GM12872 (cell line): ENCODE measurements at regions not wholly inside any gene's neighbourhood (a gene's known extent, or its start where the extent isn't known, plus 50 kb on each side); places are given as distances from the start of the nearest gene placed in this dataset.

ENCODE experiments used
- TF ChIP-seq, protein P1 (sequence below): IDR thresholded peaks from 3 replicates; pipeline ENCODE4 v1.5.1; 2011; ENCODE audit warnings: low read depth, mild to moderate bottlenecking, low read length, moderate library complexity; ENCODE audit not compliant: insufficient read depth

DNA sequence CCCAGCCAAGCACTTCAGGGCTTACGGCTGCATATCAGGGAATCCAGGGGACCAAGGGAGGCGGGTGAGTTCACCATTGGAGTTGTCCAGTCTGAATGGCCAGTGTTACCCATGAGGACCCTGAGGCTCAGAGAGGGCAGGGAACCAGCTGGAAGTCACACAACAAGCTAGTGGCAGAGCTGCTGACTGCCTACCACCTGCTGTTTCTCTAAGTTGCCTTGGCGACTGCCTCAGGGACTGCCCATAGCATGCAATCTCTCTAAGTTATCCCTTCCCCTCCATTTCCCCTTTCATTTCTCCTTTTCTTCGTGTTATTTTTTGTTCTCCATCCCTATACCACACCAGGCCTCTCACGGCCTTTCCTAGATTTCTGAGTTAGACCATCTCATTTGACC, 71.8 kb upstream of the SIRPA start:
- TF ChIP-seq, protein P1, sequence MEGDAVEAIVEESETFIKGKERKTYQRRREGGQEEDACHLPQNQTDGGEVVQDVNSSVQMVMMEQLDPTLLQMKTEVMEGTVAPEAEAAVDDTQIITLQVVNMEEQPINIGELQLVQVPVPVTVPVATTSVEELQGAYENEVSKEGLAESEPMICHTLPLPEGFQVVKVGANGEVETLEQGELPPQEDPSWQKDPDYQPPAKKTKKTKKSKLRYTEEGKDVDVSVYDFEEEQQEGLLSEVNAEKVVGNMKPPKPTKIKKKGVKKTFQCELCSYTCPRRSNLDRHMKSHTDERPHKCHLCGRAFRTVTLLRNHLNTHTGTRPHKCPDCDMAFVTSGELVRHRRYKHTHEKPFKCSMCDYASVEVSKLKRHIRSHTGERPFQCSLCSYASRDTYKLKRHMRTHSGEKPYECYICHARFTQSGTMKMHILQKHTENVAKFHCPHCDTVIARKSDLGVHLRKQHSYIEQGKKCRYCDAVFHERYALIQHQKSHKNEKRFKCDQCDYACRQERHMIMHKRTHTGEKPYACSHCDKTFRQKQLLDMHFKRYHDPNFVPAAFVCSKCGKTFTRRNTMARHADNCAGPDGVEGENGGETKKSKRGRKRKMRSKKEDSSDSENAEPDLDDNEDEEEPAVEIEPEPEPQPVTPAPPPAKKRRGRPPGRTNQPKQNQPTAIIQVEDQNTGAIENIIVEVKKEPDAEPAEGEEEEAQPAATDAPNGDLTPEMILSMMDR = no peak

DNA sequence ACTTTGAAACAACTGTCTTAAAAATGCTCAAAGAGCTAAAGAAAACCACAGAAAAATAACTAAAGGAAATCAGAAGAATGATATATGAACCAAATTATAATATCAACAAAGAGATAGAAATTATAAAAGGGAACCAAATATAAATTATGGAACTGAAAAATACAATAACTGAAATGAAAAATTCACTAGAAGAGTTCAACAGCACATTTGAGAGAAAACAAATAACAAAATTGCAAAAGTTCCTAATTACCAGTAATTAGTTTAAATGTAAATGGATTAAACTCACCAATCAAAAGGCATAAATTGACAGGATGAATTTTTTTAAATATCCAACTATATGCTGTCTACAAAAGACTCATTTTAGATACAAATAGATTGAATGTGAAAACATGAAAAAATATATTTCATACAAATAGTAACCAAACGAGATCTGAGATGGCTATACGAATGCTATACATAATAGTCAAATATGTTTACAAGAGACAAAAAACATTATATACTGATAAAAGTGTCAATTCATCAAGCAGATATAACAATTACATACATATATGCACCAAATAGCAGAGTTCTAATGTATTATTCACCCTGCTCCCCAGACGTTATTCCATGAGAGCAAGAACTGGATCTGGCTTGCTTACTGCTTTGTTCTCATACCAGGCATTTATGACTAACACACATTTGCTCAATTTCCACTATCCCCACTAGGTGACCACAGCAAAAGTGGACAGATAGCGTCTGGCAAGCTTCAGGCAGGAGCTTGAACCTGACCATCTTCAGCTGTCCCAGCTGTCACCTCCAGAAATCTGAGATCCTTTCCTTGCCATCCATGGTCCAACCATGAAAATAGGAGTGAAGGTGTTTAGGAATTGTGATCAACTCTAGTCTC, 72.4 kb upstream of the SIRPA start:
- TF ChIP-seq, protein P1 = no peak

- TF ChIP-seq, protein P1 = no peak
Measured at GRCh38 chr20:1820138-1821079, 74.8 kb upstream of the SIRPA start.

DNA sequence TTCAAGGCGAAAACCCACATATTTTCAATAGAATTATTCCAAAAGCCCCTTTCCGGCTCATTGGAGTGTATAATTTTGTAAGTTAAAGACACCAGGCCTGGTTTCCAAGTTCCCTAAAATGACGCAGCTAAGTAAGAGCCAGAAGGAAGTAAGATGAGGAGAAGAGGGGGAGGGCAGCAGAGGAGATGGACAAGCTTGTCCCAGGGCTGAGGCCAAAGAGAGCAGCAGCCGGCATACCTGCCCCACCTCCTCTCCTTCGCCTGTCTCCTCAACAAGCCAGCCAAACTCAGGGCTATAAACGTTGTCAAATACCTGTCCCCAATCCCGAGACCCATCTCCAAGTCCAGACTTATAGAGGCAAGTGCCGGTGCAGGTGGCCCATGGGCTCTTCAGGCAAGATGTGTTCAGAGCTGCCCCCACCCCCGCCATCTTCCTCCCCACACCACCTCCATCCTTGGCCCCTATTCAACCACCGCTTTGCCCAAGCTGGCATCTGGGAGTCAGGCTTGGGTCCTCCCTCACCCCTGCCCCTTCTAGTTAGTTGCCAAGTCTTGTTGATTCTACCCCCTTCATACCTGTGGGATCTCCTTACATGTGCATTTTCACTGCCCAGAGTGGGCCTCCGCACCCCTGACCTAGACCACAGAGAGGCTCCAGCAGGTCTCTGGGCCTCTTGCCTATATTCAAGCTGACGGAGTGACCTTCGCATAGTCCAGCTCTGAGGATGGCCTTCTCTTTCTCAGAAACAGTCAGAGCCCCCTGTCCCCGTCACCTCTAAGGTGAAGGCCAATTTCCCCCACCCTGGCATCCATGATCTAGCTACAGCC, 75.7 kb upstream of the SIRPA start:
- TF ChIP-seq, protein P1 = no peak

DNA sequence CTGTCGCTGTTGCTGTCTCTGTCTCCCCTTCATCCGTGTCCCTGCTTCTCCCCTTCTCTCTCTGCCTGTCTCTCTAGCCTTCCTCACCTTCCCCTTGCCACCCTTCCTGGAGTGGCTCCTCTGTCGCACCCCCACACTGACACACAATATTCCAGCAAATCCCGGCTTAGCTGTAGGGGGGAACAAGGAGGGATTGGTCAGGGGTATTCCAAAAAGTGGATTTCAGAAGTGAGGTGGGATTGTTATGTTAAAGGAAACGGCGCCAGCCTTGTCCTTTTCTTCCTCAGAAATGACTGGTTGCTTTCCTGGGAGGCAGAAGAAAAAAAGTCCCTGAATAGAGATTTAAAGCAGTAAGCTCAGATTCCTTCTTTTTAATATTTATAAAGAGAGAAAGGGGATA, 76.3 kb upstream of the SIRPA start:
- TF ChIP-seq, protein P1 = no peak

DNA sequence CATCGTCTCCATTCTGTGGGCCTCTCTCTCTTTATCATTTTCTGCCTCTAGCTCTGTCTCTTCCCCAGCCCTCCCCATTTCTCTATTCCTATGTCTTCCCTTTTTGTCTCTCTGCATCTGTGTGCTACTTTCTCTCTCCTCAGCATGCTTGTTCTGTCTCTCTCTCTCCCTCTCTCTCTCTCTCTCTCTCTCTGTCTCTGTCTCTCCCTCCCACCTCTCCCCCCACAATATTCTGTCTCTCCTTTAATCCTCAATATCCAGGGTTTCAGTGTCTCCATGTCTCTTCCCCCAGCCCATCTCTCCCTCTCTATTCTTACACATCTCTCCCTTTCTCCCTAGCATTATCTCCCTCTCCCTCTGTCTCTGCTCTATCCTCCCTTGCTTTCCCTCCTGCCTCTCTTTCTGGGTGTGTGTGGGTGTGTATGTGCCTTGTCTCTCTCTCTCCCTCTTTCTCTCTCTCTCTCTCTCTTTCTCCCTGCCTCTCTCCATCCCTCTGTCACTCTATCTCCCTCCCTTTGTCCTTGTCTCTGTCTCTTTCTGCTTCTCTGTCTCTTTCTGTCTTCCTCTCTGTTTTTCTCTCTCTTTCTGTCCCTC, 76.9 kb upstream of the SIRPA start:
- TF ChIP-seq, protein P1 = no peak
